H54 (cell line): ENCODE measurements at regions not wholly inside any gene's neighbourhood (a gene's known extent, or its start where the extent isn't known, plus 50 kb on each side); places are given as distances from the start of the nearest gene placed in this dataset.
"Not testable (repeated sequence)": the region's sequence is repeated elsewhere in the genome, so short reads cannot be mapped to it uniquely, and the experiment has no call there.

Source experiments
- DNase-seq: peaks from one replicate; pipeline ENCODE4 v3.0.0; 2011; ENCODE audit warnings: low spot score, mixed read lengths; ENCODE audit not compliant: insufficient read length
- FAIRE-seq: peaks from 3 replicates; lab custom pipeline; 2011; peaks lifted over from hg19 to GRCh38; lab: Jason Lieb, UNC
- POLR2A ChIP-seq: IDR thresholded peaks from 2 replicates; pipeline ENCODE4 v1.6.1; 2011; ENCODE audit warnings: low read depth, mild to moderate bottlenecking, low read length

DNA sequence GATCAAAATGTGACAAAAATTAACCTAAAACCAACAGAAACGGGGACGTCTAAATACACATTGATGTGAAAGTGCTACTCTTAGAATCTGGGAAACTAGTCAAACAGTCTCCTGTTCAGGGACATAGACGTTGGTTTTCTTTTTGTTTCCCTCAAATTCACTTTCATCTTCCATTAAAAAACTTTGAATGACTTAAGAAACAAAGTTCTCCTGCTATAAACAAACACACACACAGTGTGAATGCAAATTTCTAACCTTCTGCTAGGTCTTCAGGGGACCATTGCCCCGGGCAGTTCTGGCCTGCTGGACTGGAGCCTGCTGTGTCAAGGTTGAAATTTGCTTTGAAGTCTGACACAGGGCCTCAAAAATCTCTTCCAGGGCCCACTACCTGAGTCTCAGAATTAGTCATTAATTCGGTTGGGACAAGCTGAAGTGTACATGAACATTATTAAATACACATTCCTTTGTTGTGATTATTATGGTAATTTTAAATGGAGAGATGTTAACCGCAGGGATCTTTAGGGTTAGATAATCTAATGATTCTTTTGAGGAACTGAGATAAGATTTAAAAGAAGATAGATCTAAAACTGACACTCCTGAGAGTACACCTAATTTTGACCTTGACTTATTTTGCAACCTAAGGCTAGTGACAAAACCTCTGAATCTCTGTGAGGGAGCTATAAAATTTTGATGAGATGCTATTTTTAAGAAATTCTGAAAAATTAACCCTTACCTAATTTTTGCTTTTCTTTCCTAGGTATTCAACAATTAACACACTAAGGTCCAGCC, 1260.4 kb downstream of the ROBO1 start:
- no peak for DNase-seq
- FAIRE-seq = no peak
- TF ChIP-seq POLR2A = no peak

DNA sequence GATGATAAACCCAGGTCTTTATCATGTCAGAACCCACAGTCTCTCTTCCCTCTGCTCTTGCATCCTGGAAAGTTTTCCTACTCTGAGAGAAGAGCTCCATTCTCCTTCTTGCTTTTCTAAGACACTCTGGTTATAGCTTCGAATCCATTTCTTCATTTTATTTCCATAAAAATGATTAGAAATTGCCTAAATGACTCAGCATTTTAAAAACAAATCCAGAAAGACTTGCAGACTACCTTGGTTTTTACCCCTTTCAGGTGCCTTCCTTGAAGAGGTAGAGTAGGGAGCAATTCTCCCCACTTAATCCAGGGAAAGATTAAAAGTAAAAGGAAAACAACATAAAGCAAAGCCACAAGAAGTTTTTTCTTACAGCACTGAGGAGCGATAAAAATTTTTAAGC, 1256.0 kb downstream of the ROBO1 start:
- DNase-seq (no peak), FAIRE-seq (no peak)
- no peak for TF ChIP-seq POLR2A

DNA sequence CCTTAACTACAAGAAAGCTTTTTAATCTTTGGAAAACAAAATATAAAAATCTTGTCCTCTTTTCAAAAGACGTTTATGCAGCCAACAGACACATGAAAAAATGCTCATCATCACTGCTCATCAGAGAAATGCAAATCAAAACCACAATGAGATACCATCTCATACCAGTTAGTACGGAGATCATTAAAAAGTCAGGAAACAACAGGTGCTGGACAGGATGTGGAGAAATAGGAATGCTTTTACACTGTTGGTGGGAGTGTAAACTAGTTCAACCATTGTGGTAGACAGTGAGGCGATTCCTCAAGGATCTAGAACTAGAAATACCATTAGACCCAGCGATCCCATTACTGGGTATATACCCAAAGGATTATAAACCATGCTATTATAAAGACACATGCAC, 1255.0 kb downstream of the ROBO1 start:
- DNase-seq, FAIRE-seq: not testable (repeated sequence)

DNA sequence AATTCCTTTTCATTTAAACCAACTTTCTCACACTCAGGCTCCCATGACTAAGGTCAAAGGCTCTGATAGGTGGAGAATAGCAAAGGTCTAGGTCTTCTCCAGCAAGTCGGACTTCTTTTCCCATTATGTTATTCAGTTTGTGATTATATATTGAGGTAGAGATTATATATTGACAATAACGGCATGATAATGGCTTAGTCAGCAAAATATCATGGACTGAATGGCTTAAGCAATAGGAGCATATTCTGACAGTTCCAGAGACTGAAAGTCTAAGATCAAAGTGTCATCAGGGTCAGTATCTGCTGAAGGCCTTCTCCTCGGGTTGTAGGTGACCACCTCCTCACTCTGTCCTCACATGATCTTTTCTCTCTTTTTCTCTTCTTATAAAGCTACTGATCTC, 1251.4 kb downstream of the ROBO1 start:
- TF ChIP-seq POLR2A = no peak
- no peak for FAIRE-seq
- no peak for DNase-seq

DNA sequence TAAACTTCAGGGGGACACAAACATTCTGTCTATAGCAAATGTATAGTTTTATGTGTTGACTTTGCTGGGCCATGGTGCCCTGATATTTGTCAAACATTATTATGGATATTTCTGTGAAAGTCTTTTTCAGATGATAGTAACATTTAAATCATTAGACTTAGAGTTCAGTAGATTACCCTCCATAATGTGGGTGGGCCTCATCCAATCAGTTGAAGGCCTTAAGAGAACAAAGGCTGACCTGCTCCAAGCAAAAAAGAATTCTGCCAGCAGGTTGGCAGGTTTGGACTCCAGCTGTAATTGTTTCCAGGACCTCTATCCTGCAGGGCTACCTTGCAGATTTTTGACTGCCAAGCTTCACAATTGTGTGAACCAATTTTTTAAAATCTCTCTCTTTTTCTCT, 1250.9 kb downstream of the ROBO1 start:
- no peak for DNase-seq
- no peak for TF ChIP-seq POLR2A
- FAIRE-seq = no peak

DNA sequence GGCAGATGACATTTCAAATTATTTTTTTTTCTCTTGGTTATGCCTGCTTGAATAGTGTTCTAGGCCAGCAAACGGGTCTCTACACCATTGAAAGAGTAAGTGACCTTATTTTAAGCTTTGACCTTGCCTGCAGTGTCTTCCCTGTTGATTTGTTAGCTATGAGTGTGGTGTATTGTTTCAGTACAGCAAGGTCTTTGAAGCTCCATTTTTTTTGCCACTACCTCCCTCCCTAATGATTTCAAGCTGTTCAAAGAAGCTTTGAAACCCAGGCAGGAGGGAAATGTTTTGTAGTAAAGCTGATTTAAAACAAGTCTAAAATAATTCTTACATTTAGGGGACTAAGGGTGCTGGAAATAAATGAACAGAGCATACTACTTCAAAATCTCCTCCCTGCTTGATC, 1249.8 kb downstream of the ROBO1 start:
- DNase-seq (no peak), FAIRE-seq (no peak)
- TF ChIP-seq POLR2A = no peak

DNA sequence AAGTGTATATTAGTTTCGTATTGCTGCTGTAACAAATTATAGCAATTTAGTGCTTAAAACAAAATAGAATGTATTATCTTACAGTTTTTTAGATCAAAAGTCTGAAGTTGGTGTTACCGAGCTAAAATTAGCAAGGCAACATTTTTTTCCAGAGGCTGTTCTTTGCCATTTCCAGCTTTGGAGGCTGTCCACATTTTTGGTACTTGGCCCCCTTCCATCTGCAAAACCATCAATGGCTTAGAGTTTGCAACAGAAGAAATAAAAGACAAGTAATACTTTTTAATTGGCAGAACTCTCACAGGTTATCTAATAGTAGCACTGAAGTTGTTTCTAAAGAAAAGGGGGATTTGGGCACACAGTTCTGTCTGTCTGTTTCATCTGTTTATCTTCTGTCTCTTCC, 1248.5 kb downstream of the ROBO1 start:
- FAIRE-seq (no peak), DNase-seq (no peak)
- TF ChIP-seq POLR2A = no peak

DNA sequence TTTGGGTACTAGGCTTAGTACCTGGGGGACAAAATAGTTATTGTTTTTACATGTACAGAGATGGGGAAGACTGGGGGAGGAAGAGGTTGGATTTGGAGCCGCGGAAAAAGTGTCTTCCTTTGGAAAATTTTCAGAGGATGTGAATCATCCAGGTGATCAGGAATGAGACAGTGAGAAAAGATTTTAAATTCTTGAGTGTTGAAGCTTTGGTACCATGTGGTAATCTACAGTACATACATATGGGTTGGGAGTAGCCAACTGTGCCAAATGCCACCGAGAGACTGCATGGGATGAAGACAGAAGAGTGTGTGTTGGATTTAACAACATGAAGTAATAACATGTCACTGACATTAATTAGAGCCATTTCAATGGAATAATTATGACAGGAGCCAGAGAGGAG, 1238.2 kb downstream of the ROBO1 start:
- FAIRE-seq = no peak
- DNase-seq = no peak
- no peak for TF ChIP-seq POLR2A

DNA sequence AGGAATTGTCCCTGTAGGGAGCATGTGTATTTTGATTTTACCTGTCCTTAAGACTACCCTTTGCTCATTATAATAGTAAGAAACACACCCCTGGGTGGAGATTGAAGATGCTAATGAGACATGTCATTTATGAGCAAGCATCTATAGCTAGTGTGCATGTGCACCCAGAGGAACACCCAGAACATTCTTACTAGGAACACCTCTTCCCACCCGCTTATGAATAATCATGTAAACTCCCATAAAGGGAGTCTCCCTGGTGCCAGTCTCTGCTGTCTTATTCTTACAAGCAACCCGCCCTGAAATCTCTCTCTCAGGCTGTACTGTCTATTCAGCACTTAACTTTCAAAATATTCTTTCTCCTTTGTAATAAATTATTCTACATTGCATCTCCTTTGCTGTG, 1227.3 kb downstream of the ROBO1 start:
- FAIRE-seq (no peak), DNase-seq (no peak)
- no peak for TF ChIP-seq POLR2A

DNA sequence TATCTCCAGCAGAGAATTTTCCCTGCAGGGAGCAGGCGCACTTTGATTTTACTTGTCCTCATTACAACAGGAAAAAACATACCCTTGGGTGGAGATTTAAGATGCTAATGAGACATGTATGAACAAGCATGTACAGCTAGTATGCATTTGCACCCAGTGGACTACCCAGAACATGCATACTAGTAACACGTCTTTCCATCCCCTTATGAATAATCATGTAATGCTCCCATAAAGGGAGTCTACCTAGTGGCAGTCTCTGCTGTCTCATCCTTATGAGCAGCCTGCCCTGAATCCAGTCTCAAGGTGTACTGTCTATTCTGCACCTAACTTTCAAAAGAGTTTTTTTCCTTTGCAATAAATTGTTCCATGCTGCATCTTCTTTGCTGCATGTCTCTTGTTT, 1222.0 kb downstream of the ROBO1 start:
- no peak for DNase-seq
- no peak for TF ChIP-seq POLR2A
- no peak for FAIRE-seq
